Progenitor cell of endocrine pancreas (in vitro differentiated cells): ENCODE measurements at regions not wholly inside any gene's neighbourhood (a gene's known extent, or its start where the extent isn't known, plus 50 kb on each side); places are given as distances from the start of the nearest gene placed in this dataset.

ENCODE experiments used
- DNase-seq: peaks from one replicate; pipeline ENCODE4 v3.0.0; 2021; ENCODE audit warnings: low spot score; ENCODE audit not compliant: unreplicated experiment
- H3K27ac Mint-ChIP-seq: 2 replicates; pipeline ENCODE4 v1.8.0; 2021; ENCODE audit warnings: mild to moderate bottlenecking, moderate library complexity, mixed read lengths
- H3K27me3 Mint-ChIP-seq: 2 replicates; pipeline ENCODE4 v1.8.0; 2021; ENCODE audit warnings: mixed read lengths
- H3K36me3 Mint-ChIP-seq: 2 replicates; pipeline ENCODE4 v1.8.0; 2022; ENCODE audit warnings: mixed read lengths; ENCODE audit not compliant: insufficient read depth
- H3K4me1 Mint-ChIP-seq: 2 replicates; pipeline ENCODE4 v1.8.0; 2021; ENCODE audit warnings: low read depth, mixed read lengths
- H3K4me3 Mint-ChIP-seq: 2 replicates; pipeline ENCODE4 v1.8.0; 2021; ENCODE audit warnings: low read depth, mild to moderate bottlenecking, moderate library complexity, mixed read lengths
- H3K9me3 Mint-ChIP-seq: 2 replicates; pipeline ENCODE4 v1.8.0; 2021; ENCODE audit warnings: low read depth, mixed read lengths
- CTCF ChIP-seq: fragments of 200-600 bp; sonication (generic); IDR thresholded peaks from one replicate; pipeline ENCODE4 v1.5.0; 2021; ENCODE audit warnings: antibody characterized with exemption, mild to moderate bottlenecking; ENCODE audit not compliant: unreplicated experiment

GRCh38 chrX:101986586-101986985 is 54.8 kb upstream of the ZMAT1 start:
- peaks cover 7% of the 10 kb centered on the region for H3K9me3 Mint-ChIP-seq
- H3K4me3 Mint-ChIP-seq, result no peak overlapping the region
- no peaks in the 10 kb centered on the region for H3K36me3 Mint-ChIP-seq
- no peak overlapping the region for H3K27ac Mint-ChIP-seq
- H3K27me3 Mint-ChIP-seq, result no peaks in the 10 kb centered on the region
- no peak for TF ChIP-seq CTCF
- no peaks in the 10 kb centered on the region for H3K4me1 Mint-ChIP-seq
- DNase-seq, result no peak
